ENCODE measurements at regions not wholly inside any gene's neighbourhood (a gene's known extent, or its start where the extent isn't known, plus 50 kb on each side); places are given as distances from the start of the nearest gene placed in this dataset.

- TF ChIP-seq POLR2AphosphoS5 (IDR thresholded peaks at IDR 0.05; ENCODE audit: low read depth, low read length) (no peak), CTCF (IDR thresholded peaks at IDR 0.05) (no peak), SIN3A (IDR thresholded peaks at IDR 0.05; ENCODE audit: borderline replicate concordance, insufficient read depth, low read depth, low read length) (no peak), REST (IDR thresholded peaks at IDR 0.05; ENCODE audit: insufficient read depth in 1 of 2, low read depth in 2 of 2, low read length in 1 of 2) (no peak)
These were observed 108.9 kb downstream of the FHIP1A start for GRCh38 chr4:151517896-151518295.
